Vagina (tissue), 2 donors: ENCODE measurements at regions not wholly inside any gene's neighbourhood (a gene's known extent, or its start where the extent isn't known, plus 50 kb on each side); places are given as distances from the start of the nearest gene placed in this dataset.

ENCODE experiments used
- DNase-seq, 2 donors: peaks; one replicate each; pipeline ENCODE4 v3.0.0-alpha.2; 2017; ENCODE audit errors: extremely low spot score in 2 of 2
- H3K27ac ChIP-seq: fragments of 200-600 bp; sonication (generic); one replicate; pipeline ENCODE4 v1.5.1; 2019
- H3K27me3 ChIP-seq: fragments of 200-600 bp; sonication (generic); one replicate; pipeline ENCODE4 v1.5.1; 2019
- H3K36me3 ChIP-seq, 2 donors: fragments of 200-600 bp; sonication (generic); one replicate each; pipeline ENCODE4 v1.5.1; 2017 to 2019
- H3K4me1 ChIP-seq: fragments of 200-600 bp; sonication (generic); one replicate; pipeline ENCODE4 v1.5.1; 2019
- H3K4me3 ChIP-seq, 2 donors: fragments of 200-600 bp; sonication (generic); 1 replicate in 1 of 2; 2 replicates in 1 of 2; pipeline ENCODE4 v1.5.1; 2016 to 2019
- H3K9me3 ChIP-seq: fragments of 200-600 bp; sonication (generic); one replicate; pipeline ENCODE4 v1.5.1; 2019
- CTCF ChIP-seq, 3 experiments: fragments of 450-650 bp in 2 of 3; fragments of 200-600 bp in 1 of 3; sonication (generic) in 1 of 3; IDR thresholded peaks; one replicate each; pipeline ENCODE4 v1.5.1; 2017 to 2019; ENCODE audit warnings: antibody characterized with exemption in 3 of 3, mild to moderate bottlenecking in 2 of 3, moderate library complexity in 2 of 3
- POLR2A ChIP-seq, 2 donors: fragments of 450-650 bp; IDR thresholded peaks; one replicate each; pipeline ENCODE4 v1.6.1; 2017; ENCODE audit warnings: antibody characterized with exemption in 2 of 2, mild to moderate bottlenecking in 2 of 2, moderate library complexity in 2 of 2
- POLR2AphosphoS5 ChIP-seq, 2 donors: sonication (generic); formaldehyde crosslinking; IDR thresholded peaks; one replicate each; pipeline ENCODE4 v1.9.0; 2017; ENCODE audit warnings: antibody characterized with exemption in 2 of 2, mild to moderate bottlenecking in 2 of 2, low read depth in 1 of 2; ENCODE audit not compliant: insufficient read depth in 1 of 2
- intact Hi-C: fragments of 100-400 bp; cut with DNase I; formaldehyde crosslinking; loops from one replicate; pipeline ENCODE4 v1.15.1; 2023

- TF ChIP-seq POLR2A (IDR thresholded peaks at IDR 0.05) (no peak), POLR2AphosphoS5 (IDR thresholded peaks at IDR 0.05; ENCODE audit: insufficient read depth in 1 of 2, low read depth in 1 of 2) (no peak), CTCF (IDR thresholded peaks at IDR 0.05) (no peak)
- no peaks in the 10 kb centered on the region for H3K9me3 ChIP-seq
- H3K4me1 ChIP-seq, result peaks cover 8% of the 10 kb centered on the region
- intact Hi-C loops, result no loop called here
- DNase-seq, result no peak
- H3K27me3 ChIP-seq, result no peaks in the 10 kb centered on the region
- H3K36me3 ChIP-seq, result no peaks in the 10 kb centered on the region
- no peak overlapping the region for H3K27ac ChIP-seq
- no peak overlapping the region for H3K4me3 ChIP-seq
These were observed 242.1 kb downstream of the NSUN3 start for GRCh38 chr3:94304954-94305353.

- Histone ChIP-seq H3K4me3 (no peak overlapping the region), H3K36me3 (no peaks in the 10 kb centered on the region), H3K27ac (no peak overlapping the region), H3K4me1 (peaks cover 8% of the 10 kb centered on the region), H3K27me3 (no peaks in the 10 kb centered on the region), H3K9me3 (no peaks in the 10 kb centered on the region)
- no peak for DNase-seq
- TF ChIP-seq POLR2A (IDR thresholded peaks at IDR 0.05), result no peak
- intact Hi-C loops, result no loop called here
These were observed 243.2 kb downstream of the NSUN3 start for GRCh38 chr3:94305835-94306611.

- no peak overlapping the region for H3K4me3 ChIP-seq
- DNase-seq, result no peak
- H3K36me3 ChIP-seq, result no peaks in the 10 kb centered on the region
- no peaks in the 10 kb centered on the region for H3K27me3 ChIP-seq
- H3K27ac ChIP-seq, result no peak overlapping the region
- no peaks in the 10 kb centered on the region for H3K9me3 ChIP-seq
- H3K4me1 ChIP-seq, result peaks cover 8% of the 10 kb centered on the region
- intact Hi-C loops, result no loop called here
- TF ChIP-seq POLR2A (IDR thresholded peaks at IDR 0.05) (no peak), POLR2AphosphoS5 (IDR thresholded peaks at IDR 0.05; ENCODE audit: insufficient read depth in 1 of 2, low read depth in 1 of 2) (no peak), CTCF (IDR thresholded peaks at IDR 0.05) (no peak)
These were observed 244.7 kb downstream of the NSUN3 start for GRCh38 chr3:94307588-94307987.

GRCh38 chr3:94308767-94309166 lies 245.9 kb downstream of the NSUN3 start:
- Histone ChIP-seq H3K9me3 (no peaks in the 10 kb centered on the region), H3K36me3 (no peaks in the 10 kb centered on the region), H3K27ac (no peak overlapping the region), H3K27me3 (no peaks in the 10 kb centered on the region), H3K4me3 (no peak overlapping the region), H3K4me1 (peaks cover 8% of the 10 kb centered on the region)
- no peak for DNase-seq
- TF ChIP-seq CTCF (IDR thresholded peaks at IDR 0.05) (no peak), POLR2AphosphoS5 (IDR thresholded peaks at IDR 0.05; ENCODE audit: insufficient read depth in 1 of 2, low read depth in 1 of 2) (no peak), POLR2A (IDR thresholded peaks at IDR 0.05) (no peak)
- intact Hi-C loops, result no loop called here

- intact Hi-C loops, result no loop called here
These were observed 247.7 kb downstream of the NSUN3 start for GRCh38 chr3:94310341-94311135.

More at GRCh38 chr3:94310341-94311135, 247.7 kb downstream of the NSUN3 start:
- Histone ChIP-seq H3K4me3 (no peak overlapping the region), H3K27ac (no peak overlapping the region), H3K9me3 (no peaks in the 10 kb centered on the region), H3K36me3 (no peaks in the 10 kb centered on the region), H3K4me1 (no peaks in the 10 kb centered on the region), H3K27me3 (no peaks in the 10 kb centered on the region)
- DNase-seq, result no peak
- TF ChIP-seq POLR2AphosphoS5 (IDR thresholded peaks at IDR 0.05; ENCODE audit: insufficient read depth in 1 of 2, low read depth in 1 of 2) (no peak), CTCF (IDR thresholded peaks at IDR 0.05) (no peak), POLR2A (IDR thresholded peaks at IDR 0.05) (no peak)
